CD4-positive, alpha-beta T cell treated with Interleukin-12 subunit alpha and Interleukin-12 subunit beta, for 1 hour (primary cell): ENCODE measurements at regions not wholly inside any gene's neighbourhood (a gene's known extent, or its start where the extent isn't known, plus 50 kb on each side); places are given as distances from the start of the nearest gene placed in this dataset.

Source experiments
- DNase-seq: peaks from one replicate; pipeline ENCODE4 v3.0.0-alpha.2; 2020

DNA sequence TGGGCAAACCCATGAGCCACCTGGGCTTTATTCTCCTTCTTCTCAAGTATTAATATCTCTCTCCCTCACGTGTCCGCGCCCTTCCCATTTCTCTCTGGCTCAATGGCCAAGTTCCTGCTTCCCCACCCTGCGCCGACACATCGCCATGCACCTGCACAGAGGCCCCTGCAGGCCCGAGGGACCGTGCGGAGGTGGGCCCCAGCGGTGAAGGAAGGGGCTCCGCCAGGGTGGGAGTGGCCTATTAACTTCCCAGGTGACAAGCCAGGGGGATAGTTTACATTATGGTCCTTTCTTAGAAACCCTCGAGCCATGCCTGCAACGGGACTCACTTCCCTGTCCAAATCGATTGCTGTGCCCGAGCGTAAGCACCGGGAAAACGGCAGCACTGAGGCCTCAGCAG lies 110.0 kb upstream of the ADARB2 start:
- no peak for DNase-seq

DNA sequence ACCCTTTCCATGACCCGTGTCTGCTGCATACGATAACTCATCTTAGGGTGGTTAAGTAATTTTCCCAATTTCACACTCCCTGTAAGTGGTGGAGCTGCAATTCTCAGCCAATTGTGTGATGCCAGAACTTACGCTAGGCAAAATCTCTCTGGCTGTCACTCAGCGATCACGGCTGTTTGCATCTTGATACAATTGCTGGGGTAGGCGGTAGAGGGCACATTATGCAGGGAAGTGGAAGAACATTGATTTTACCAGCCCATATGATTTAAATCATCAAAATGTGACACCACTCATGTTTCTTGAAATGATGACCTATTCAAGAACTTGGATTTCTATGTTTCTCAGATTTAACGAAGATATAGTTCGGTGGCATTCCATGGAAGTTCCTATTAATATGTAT lies 108.7 kb upstream of the ADARB2 start:
- DNase-seq: no peak

DNA sequence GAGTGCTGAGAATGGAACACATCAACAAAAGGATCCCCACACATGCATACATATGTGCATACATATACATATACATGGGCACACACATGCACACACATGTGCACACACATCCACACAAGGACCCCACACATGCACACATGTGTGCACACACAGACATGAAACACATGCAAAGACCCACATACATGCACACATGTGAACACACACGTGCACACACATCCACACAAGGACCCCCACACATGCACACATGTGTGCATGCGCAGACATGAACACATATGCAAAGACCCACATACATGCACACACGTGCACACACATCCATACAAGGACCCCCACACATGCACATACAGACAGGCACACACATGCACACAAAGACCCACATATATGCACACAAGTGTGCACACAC lies 104.4 kb upstream of the ADARB2 start:
- no peak for DNase-seq

DNA sequence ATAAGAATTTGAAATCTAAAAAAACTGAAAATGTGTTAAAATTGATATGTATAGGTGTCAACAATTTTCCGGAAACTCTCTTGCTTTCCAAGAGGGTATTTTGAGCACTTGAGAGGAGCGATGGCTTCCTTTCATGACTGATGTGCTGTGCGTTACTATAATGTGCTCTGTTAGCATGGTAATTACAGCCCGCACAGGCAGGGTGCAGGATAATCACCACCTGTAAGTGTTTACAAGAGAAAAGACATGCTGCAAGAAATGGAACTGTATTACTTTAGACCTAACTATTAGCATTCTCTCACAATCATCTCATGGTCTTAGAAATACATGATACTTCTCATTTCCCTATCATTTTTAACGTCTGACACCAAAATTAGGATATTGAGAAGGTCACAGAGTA lies 92.4 kb upstream of the ADARB2 start:
- DNase-seq: no peak

DNA sequence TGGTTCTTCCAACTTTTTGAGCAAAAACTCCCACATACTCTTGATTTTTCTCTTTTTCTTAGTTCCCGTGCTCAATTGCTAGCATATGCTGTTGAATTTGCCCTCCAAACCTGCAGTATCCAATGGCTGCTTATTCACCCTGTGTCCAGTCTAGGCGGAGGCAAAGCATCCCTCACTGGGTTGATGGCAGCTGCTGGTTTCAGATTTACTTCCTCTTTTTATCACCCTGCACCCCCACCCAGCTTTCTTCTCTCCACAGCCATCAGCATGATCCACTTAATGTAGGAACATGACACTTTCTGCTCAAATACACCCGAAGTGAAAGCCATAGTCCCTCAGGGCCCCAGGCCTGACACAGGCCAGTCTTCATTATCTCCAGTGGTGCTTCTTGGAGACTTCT lies 87.6 kb upstream of the ADARB2 start:
- DNase-seq: no peak

DNA sequence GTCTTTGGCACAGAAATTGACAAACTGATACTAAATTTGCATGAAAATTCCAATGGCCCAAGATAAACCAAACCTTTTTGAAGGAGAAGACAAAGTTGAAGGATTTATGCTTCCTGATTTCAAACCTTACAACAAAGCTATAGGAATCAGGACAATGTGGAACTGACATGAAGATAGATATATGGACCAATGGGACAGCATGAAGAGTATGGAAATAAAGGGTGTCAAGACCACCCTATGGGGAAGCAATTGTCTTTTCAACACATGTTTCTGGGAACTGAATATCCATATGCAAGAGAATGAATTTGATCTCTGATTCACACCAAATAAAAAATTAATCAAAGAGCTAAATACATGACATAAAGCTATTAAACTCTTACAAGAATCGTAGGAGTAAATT lies 77.2 kb upstream of the ADARB2 start:
- DNase-seq: no peak

DNA sequence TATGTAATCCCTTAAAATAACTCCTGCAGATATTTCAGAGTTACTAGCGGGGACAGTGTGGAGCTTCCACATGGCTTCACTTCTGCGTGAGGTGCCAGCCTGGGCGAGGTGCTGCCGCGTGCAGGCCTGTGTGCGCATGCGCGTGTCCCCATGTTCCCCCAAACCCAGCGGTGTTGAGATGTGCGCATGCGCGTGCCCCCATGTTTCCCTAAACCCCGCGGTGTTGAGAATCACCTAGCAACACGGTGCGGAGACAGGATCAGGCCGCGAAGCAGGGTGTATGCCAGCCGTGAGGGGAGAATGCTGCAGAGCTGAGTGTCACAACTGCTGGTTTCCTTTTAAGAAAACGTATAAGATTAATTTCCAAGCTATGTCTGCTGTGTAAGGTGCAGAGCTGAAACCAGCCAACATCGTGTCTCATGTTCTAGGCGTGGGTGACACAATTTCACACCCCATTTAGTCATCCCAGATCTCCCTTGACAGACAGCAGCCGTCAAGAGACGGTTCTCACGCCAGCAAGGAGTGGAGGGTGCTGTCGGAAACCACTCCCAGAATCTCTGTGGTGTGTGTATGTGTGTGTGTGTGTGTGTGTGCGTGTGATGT lies 71.9 kb upstream of the ADARB2 start:
- no peak for DNase-seq

DNA sequence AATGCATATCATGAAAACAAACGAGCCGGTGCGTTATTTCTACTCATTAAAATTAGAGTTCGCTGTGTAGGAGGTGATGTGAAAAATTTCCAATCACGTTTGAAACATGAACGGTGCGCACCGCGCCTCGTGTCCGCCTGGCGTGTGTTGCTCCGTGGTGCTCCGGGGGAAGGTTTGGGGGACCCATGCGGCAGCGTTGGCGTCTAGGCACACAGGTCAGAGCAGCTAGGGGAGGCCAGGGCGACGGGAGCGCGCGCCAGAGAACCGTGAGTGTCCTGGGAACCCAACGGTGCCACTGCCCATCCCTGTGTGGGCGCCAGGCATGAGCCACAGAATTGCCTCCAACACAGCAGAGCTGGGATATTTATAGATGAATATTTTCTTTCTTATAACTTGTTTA lies 70.6 kb upstream of the ADARB2 start:
- no peak for DNase-seq

DNA sequence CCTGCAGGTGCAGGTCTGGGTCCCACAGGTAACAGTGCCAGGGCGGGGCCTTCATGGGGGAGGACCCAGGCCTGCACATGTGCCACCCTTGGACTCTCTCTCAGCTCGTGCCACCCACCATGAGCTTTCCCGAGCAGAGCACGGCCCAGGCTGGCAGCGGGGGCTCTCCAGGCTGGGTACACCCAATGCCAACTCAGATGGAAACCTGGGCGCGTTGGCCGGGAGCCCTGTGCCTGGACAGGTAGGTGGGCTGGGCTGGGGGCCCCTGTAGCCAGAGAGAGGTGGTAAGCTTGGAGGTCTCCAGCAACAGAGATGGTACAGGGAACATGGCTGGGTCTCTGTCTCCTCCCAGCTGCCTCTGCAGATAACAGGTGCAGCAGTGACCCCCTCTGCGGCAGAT lies 69.9 kb upstream of the ADARB2 start:
- no peak for DNase-seq

DNA sequence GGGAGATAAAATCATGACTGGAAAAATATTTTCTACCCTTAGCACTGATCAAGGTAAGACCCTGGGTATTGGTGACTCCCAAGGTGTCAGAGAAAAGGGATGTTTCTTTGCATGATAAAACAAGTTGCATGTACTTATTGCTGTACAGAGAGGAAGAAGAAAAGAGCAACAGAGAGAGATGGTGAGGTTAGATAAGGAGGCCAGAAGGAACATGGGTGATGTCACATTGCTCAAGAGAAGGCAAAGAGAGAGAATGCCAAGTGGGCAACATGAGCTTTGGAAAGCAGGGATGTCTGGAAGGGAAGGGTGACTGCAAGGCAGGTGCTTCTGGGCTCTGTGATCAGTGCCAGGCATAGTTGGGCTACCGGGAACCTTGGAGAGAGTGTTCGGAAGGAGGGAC lies 65.1 kb upstream of the ADARB2 start:
- DNase-seq: no peak

DNA sequence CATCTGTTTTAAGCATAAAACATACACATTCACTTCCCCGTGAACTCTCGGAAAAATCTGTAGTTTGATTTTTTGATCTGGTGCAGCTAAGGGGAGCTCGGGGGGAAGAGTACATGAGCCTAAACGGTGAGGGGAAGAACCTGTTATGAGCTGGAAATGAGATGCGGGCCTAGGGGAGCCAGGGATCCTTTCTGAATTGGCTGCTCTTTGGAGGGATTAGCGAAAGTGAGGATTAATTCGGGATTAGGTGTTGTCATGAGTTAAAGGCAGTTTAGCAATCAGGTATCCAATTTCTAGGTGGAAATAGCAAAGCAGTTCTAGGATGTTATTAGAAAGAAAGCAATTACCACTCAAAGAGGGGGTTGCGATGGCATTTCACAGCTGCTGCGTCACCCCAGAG lies 51.1 kb upstream of the ADARB2 start:
- DNase-seq: no peak
